ENCODE measurements at regions not wholly inside any gene's neighbourhood (a gene's known extent, or its start where the extent isn't known, plus 50 kb on each side); places are given as distances from the start of the nearest gene placed in this dataset.

DNA sequence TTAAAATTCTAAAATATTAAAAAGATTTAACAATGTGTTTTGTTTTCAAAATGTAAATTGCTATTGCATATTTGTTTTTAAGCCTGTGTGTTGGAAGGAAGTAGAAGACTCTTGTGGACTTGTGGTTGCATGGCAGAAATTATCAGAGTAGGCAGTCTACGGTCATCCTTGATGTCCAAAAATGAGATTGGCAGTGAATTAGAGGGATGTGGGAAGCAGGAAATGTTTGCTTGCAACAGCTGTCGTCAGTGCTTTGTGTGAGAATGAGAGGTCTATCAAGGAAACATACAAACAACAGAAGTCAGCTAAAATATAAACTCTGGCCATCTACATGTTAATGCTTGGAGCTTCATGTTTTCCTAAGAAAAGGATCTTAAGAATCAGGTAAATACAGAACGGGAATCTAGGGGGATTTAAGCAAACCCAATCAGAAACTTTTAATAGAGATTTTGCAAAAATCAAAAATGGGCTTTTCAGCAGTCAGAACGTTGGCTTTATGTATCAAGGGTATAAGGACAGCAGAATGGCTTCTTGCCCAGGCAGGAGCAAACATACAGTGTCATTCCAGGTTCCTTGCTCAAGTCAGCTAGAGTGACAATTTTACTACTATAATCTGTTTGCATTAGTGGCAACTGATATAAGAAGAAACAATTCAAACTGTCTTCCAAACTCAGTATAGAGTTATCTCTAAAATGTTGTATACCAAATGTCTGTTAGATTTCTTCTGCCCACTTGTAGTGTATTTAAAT, 196.7 kb downstream of the CYB561 start:
- TF ChIP-seq, protein P1, sequence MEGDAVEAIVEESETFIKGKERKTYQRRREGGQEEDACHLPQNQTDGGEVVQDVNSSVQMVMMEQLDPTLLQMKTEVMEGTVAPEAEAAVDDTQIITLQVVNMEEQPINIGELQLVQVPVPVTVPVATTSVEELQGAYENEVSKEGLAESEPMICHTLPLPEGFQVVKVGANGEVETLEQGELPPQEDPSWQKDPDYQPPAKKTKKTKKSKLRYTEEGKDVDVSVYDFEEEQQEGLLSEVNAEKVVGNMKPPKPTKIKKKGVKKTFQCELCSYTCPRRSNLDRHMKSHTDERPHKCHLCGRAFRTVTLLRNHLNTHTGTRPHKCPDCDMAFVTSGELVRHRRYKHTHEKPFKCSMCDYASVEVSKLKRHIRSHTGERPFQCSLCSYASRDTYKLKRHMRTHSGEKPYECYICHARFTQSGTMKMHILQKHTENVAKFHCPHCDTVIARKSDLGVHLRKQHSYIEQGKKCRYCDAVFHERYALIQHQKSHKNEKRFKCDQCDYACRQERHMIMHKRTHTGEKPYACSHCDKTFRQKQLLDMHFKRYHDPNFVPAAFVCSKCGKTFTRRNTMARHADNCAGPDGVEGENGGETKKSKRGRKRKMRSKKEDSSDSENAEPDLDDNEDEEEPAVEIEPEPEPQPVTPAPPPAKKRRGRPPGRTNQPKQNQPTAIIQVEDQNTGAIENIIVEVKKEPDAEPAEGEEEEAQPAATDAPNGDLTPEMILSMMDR (IDR thresholded peaks at IDR 0.05), result no peak

DNA sequence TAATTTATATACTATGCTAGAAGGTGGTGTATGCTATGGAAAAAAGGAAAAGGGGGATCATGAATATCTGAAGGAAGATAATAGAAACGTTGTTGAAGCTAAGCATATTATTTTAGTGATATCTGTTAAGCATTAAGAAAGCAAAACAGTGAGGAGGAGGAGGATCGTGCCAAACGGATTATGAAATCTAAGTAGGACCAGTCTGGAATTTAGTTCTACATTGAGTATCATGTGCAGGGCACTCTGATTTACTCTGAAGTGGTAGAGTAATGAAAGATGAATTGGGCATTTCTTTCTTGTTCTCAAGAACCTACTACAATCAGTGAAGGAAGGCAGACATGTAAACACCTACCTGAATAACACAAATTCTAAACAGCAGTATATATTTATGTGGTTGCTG, 195.3 kb downstream of the CYB561 start:
- TF ChIP-seq, protein P1 (IDR thresholded peaks at IDR 0.05), result no peak

DNA sequence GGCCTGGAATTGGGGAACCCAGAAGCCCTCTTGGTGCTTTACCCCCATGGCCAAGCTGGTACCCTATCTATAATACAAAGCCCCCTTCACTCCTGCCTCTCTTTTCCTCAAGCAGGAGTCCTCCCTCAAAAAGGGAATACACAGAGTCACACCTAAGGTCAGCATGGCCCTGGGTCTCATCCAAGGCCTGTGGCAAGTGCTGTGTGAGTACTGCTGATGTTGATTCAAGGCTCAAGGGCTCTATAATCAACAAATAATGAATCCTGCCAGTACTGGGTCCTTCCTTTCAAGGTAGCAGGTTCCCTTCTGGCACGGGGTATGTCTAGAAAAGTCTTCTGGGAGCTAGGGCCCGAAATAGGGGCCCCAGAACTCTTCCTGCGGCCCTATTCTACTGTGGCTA, 187.3 kb downstream of the CYB561 start:
- TF ChIP-seq, protein P1 (IDR thresholded peaks at IDR 0.05), result no peak

DNA sequence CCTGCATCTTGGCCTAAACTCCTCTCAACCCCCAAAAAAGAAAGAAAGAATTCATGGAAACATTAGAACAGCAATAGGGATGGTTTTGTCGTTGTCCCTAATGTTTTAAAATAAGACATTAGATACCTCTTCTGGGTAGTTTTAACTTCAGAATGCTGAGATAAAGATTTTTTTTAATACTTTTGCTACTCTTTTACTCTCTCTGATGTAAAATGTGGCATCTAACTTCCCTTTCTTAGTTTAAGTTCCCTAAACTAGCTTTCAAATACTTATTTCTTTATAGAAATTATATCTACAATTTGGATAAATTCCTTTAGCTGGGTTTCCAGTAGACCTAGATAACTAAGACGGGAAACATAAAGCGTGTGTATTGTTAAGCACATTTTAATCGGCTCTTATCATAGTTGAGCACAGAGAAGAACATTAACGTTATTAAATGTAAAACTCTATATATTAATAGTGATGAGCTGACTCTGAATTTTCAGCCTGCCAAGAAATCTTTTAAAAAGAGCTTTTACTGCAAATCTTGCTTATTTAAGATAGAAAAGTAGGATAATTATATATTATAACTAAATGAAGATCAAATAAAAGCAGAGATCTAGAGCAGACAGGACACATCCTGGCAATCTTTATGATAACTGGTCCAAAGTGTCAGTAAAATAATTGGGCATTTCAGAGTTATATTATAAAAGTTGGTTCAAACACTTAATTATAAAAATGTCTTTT, 183.2 kb downstream of the CYB561 start:
- TF ChIP-seq, protein P1 (IDR thresholded peaks at IDR 0.05), result no peak

DNA sequence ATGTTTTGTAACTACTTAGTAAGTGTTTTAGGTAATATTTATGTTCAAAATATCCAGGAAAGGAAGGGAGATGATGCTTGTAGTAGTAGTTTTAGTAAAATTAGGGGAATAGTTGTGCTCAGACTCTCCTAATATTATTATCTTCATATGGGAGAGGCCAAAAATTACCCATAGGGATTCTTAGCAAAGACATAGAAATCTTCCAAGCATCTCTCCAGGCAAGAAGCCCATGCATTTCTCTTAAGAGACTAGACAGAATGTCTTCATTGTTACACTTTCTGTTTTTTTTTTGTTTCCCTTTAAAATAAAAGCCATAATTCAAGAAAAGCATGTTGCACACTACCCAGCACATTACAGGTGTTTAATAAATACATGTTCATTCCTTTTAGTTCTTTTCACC, 180.6 kb downstream of the CYB561 start:
- TF ChIP-seq, protein P1 (IDR thresholded peaks at IDR 0.05), result no peak

DNA sequence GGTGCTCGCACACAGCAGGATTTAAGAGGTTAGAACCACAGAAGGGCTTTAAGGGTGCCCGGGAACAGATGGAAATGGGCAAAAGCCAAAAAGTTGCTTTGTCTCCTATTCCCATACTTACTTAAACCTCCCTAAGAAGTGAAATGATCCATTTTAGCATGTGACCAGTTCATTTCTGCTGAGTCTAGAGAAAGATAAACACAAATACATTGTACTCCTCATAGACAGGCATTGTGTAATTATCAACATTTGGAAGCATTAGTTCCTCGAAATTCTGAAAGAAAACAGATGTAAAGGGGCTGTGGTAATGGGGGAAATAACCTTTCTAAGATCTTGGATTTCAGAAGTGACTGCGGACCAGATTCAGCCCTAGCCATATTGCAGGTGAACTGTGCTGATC, 178.3 kb downstream of the CYB561 start:
- TF ChIP-seq, protein P1 (IDR thresholded peaks at IDR 0.05), result no peak

DNA sequence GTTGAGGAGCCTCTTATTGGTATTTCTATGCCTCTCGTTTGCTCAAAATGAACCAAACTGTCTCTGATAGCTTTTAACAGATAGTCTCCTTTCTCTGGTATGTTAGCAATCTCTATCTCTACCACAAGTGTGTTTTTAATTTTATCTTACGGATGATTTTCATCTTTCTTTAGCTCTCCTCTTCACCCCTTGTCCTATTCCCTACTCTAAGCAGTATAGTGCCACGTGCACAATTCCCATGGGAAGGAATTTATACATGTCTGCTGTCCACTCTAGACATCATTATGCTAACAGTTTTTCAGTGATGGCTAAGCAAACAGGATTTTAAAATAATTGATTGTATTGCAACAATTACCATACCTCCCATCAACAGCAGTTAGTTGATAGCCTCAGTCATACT, 177.3 kb downstream of the CYB561 start:
- TF ChIP-seq, protein P1 (IDR thresholded peaks at IDR 0.05), result no peak

Measured in LNCAP (cell line).